T1000 (cell line): ENCODE measurements at regions not wholly inside any gene's neighbourhood (a gene's known extent, or its start where the extent isn't known, plus 50 kb on each side); places are given as distances from the start of the nearest gene placed in this dataset.
"Not testable (repeated sequence)": the region's sequence is repeated elsewhere in the genome, so short reads cannot be mapped to it uniquely, and the experiment has no call there.

Source experiments
- DNase-seq: peaks from one replicate; lab custom pipeline; 2025; ENCODE audit warnings: mixed read lengths; lab: John Stamatoyannopoulos, UW

DNA sequence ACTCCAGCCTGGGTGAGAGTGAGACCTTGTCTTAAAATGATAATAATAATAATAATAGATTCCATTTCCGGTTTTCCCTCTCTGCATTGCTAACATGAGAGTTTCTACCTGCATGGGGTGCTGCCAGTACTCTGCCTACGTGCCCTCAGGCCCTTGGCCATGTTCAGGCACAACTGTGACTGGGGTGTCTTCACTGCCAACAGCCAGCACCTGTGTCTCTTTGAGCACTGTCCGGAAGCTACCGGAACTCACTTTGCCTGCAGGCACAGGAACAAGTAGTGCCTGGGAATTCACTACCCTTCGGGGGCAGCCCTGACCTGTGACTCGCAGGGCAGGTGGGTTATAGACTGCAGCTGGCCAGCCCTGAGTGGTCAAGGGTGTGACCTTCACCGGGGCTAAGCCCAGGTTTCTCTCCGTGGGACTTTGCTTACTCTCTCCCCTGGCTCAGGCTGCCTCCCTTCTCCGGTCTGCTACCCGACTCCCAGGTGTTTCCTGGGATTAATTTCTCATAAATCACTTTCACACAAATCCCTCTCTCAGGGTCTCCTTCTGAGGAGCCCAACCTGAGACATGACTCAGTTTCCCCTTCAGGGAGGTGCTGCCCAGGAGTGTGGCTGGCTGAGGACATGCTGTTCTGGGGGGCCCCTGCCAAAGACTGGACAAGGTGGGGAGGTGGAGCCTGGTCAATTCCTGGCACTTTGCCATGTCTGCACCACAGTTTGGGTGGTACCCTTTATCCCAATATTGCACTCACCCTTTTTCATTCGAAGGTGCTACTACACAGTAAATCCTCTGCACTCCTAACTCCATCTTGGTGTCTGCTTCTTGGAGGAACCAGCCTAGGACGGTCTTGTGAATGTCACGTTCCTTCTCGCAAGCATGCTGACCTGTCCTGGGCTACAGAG lies 79.5 kb upstream of the RALGAPA2 start:
- no peak for DNase-seq

GRCh38 chr20:20788308-20788707 lies 75.9 kb upstream of the RALGAPA2 start:
- no peak for DNase-seq

DNA sequence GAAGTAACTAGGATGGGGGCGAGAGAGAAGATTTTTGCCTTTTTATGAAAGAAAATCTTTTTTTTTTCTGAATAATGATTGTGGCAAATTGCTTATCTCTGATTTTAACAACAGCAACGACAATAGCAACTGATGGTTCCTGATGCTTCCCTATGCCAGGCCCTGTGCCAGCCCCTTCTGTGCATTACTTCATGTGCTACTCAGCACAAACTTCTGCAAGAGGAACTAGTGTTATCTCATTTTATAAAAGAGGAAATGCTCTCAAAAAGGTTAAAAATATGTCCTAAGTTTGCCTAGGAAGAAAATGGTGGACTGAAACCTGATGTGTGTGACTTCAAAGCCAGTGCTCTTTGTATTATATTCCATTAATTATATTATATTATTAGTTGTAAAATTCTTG lies 74.0 kb upstream of the RALGAPA2 start:
- DNase-seq = no peak

DNA sequence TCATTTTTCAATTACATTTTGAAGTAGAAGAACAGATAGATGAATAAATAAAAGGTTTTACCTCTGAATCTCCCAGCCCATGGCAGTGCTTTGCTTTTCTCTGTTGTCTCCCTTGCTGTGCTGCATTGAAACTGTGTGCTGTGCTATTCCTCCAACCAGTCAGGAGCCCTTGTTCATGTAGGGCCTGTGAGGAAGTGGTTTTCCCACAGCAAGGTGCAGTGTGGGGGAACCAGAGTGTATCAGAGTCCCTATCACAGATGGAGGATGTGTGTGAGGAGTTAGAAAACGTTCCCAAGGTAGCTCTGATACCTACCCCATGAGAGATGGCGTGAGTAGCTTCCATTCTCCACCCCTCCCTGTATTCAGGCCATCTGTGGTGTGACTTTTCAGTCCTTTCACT lies 72.8 kb upstream of the RALGAPA2 start:
- no peak for DNase-seq

- DNase-seq = not testable (repeated sequence)
These were observed 72.0 kb upstream of the RALGAPA2 start for GRCh38 chr20:20784450-20784849.

GRCh38 chr20:20783450-20783849 lies 71.0 kb upstream of the RALGAPA2 start:
- no peak for DNase-seq

GRCh38 chr20:20782755-20783154 lies 70.3 kb upstream of the RALGAPA2 start:
- no peak for DNase-seq

- no peak for DNase-seq
These were observed 69.8 kb upstream of the RALGAPA2 start for GRCh38 chr20:20782231-20782630.

GRCh38 chr20:20781029-20781428 lies 68.6 kb upstream of the RALGAPA2 start:
- no peak for DNase-seq

DNA sequence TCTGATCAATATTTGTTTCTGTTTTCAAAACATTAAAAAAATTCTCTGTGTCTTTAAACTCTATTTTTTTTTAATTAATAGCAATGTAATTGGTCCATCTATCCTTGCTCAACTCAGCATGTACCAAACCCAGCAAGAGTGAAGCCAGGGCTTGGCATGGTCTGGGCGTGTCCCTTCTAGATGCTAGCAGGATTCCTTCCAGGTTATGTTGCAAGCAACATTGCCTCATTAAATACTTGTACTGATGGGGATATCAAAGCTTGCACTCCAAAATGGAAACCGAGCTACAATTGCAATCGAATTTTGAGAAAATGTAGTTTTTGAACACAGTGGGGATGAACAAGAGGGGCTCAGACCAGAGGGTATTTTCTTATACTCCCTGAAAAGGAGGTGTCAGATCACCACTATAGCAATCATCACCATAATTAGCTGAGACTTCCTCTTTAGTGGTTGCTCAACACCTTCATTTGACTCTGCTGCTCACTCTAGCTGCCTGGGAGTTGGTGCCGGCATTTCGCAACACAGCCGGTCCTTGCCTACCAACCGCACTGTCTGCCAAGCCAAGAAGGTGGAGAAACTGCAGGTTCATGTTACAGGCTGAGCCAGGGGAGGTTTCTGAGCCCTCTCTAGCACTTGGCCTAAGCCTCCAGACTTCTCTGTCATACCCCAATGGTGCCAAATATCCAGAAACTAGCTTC lies 67.8 kb upstream of the RALGAPA2 start:
- DNase-seq = no peak

DNA sequence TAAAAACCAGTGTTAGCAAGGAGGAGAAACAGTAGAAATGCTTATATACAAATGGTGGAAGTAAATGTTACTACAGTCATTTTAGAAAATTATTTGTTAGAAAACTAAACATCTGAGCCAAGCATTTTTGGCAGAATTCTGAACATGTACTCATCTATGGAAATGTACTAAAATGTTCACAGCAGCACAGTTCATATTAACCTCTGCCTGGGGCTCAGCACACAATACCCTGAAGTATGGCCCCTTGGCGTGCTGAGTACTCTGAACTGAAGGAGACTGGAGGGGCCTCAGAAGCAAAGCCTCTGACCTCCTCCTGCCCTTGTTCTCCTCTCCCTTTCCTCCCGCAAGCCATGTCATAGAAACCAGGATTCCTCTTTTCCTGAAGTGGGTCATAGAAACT lies 66.2 kb upstream of the RALGAPA2 start:
- no peak for DNase-seq

GRCh38 chr20:20772497-20773085 lies 60.1 kb upstream of the RALGAPA2 start:
- DNase-seq = no peak

GRCh38 chr20:20768202-20768815 lies 55.9 kb upstream of the RALGAPA2 start:
- DNase-seq = no peak

- DNase-seq = no peak
These were observed 53.4 kb upstream of the RALGAPA2 start for GRCh38 chr20:20765696-20766365.

DNA sequence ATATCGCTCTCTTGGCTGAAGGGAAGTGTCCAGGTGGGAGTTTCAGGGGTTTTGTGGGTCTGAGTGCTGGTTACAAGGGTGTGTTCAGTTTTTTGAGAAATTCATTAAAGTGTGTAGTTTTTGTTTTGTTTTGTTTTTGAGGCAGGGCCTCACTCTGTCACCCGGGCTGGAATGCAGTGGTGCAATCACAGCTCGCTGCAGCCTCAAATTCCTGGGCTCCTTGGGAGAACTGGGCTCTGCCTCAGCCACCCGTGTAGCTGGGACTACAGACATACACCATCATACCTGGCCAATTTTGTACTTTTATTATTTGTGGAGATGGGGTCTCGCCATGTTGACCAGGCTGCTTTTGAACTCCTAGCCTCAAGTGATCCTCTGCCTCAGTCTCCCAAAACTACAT lies 51.2 kb upstream of the RALGAPA2 start:
- no peak for DNase-seq
